OCI-LY3 (cell line): ENCODE measurements at regions not wholly inside any gene's neighbourhood (a gene's known extent, or its start where the extent isn't known, plus 50 kb on each side); places are given as distances from the start of the nearest gene placed in this dataset.

Experiments
- H2AFZ ChIP-seq: fragments of 200-600, 300-600 bp; shearing (Covaris generic); 2 replicates; pipeline ENCODE4 v1.6.0; 2014; ENCODE audit warnings: antibody characterized with exemption, low read depth, low read length
- H3K27ac ChIP-seq: fragments of 200-600, 300-600 bp; sonication (generic); 2 replicates; pipeline ENCODE4 v1.5.1; 2014; ENCODE audit warnings: mild to moderate bottlenecking, low read length, moderate library complexity, mixed read lengths
- H3K27me3 ChIP-seq: fragments of 200-600, 300-600 bp; sonication (generic); 2 replicates; pipeline ENCODE4 v1.6.1; 2014; ENCODE audit warnings: low read depth, low read length, mixed read lengths
- H3K36me3 ChIP-seq: fragments of 200-600, 300-600 bp; sonication (generic); replicated peaks from 2 replicates; pipeline ENCODE3; 2014; ENCODE audit warnings: low read depth, low read length, mixed read lengths
- H3K4me1 ChIP-seq: fragments of 300-600, 200-600 bp; sonication (generic); 2 replicates; pipeline ENCODE4 v1.6.1; 2014; ENCODE audit warnings: low read length, mixed read lengths
- H3K4me2 ChIP-seq: fragments of 200-600, 300-600 bp; sonication (generic); 2 replicates; pipeline ENCODE4 v1.6.1; 2014; ENCODE audit warnings: low read length, mixed read lengths
- H3K4me3 ChIP-seq: fragments of 300-600, 200-600 bp; sonication (generic); 2 replicates; pipeline ENCODE4 v1.5.1; 2014; ENCODE audit warnings: antibody characterized with exemption, mild to moderate bottlenecking, low read length, moderate library complexity
- H3K79me2 ChIP-seq: fragments of 300-600, 200-600 bp; shearing (Covaris generic); 2 replicates; pipeline ENCODE4 v1.6.1; 2014; ENCODE audit warnings: mild to moderate bottlenecking, low read length, mixed read lengths
- H3K9ac ChIP-seq: fragments of 300-600, 200-600 bp; shearing (Covaris generic); 2 replicates; pipeline ENCODE4 v1.6.0; 2014; ENCODE audit warnings: mild to moderate bottlenecking, low read length, moderate library complexity
- H3K9me3 ChIP-seq: fragments of 200-600, 300-600 bp; shearing (Covaris generic); 2 replicates; pipeline ENCODE4 v1.6.1; 2014; ENCODE audit warnings: low read length, mixed read lengths; ENCODE audit not compliant: insufficient read depth
- H4K20me1 ChIP-seq: fragments of 200-600, 300-600 bp; sonication (generic); 2 replicates; pipeline ENCODE4 v1.6.1; 2016; ENCODE audit warnings: low read length, mixed read lengths; ENCODE audit not compliant: insufficient read depth
- CTCF ChIP-seq: fragments of 200-600, 300-600 bp; sonication (generic); IDR thresholded peaks from 2 replicates; pipeline ENCODE4 v1.5.1; 2014; ENCODE audit warnings: antibody characterized with exemption, low read length, low read depth
- EZH2phosphoT487 ChIP-seq: fragments of 200-600 bp; shearing (Covaris generic); IDR thresholded peaks from 2 replicates; pipeline ENCODE4 v1.6.1; 2018; ENCODE audit warnings: antibody characterized with exemption, mixed run types, low read depth

GRCh38 chr10:124303662-124304418 is 114.9 kb downstream of the OAT start:
- no peaks in the 10 kb centered on the region for H3K36me3 ChIP-seq

GRCh38 chr10:124302951-124303505 is 115.7 kb downstream of the OAT start:
- no peaks in the 10 kb centered on the region for H3K27me3 ChIP-seq
- H2AFZ ChIP-seq: no peak overlapping the region
- no peak overlapping the region for H3K4me3 ChIP-seq
- no peak overlapping the region for H3K9ac ChIP-seq
- no peaks in the 10 kb centered on the region for H4K20me1 ChIP-seq
- H3K79me2 ChIP-seq: no peaks in the 10 kb centered on the region
- peaks cover 4% of the 10 kb centered on the region for H3K4me1 ChIP-seq
- H3K36me3 ChIP-seq: no peaks in the 10 kb centered on the region
- H3K9me3 ChIP-seq: no peaks in the 10 kb centered on the region
- H3K4me2 ChIP-seq: no peak overlapping the region
- H3K27ac ChIP-seq: no peak overlapping the region
- TF ChIP-seq EZH2phosphoT487 (no peak), CTCF (no peak)

More at GRCh38 chr10:124303662-124304418, 114.9 kb downstream of the OAT start:
- Histone ChIP-seq H3K27me3 (no peaks in the 10 kb centered on the region), H3K4me3 (no peak overlapping the region), H4K20me1 (no peaks in the 10 kb centered on the region), H3K4me2 (no peak overlapping the region), H3K4me1 (peaks cover 4% of the 10 kb centered on the region), H2AFZ (no peak overlapping the region), H3K9ac (no peak overlapping the region), H3K9me3 (no peaks in the 10 kb centered on the region), H3K27ac (no peak overlapping the region), H3K79me2 (no peaks in the 10 kb centered on the region)
- TF ChIP-seq CTCF: no peak
- no peak for TF ChIP-seq EZH2phosphoT487

DNA sequence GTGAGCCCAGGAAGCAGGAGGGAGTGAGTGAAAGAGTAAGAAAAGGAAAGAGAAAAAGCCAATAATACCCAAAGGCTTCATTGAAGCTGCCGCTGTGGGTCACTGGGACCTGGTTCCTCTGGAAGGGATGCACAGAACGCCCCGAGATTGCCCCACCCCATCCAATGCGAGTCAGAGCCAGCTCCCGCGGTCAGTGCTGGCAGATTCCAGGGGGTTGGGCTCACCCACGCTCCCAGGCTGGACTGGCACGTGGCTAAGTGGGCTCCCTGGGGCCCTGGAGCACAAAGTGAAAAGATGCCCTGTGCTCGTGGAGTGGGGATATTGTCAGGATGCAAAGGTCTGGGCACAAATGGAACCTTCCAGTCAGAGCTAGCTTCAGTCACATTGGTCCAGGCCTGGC is 117.0 kb downstream of the OAT start:
- no peak for TF ChIP-seq CTCF
- no peak for TF ChIP-seq EZH2phosphoT487
- no peaks in the 10 kb centered on the region for H3K27me3 ChIP-seq
- H3K4me1 ChIP-seq: no peaks in the 10 kb centered on the region
- no peak overlapping the region for H3K27ac ChIP-seq
- no peak overlapping the region for H2AFZ ChIP-seq
- H4K20me1 ChIP-seq: no peaks in the 10 kb centered on the region
- no peaks in the 10 kb centered on the region for H3K36me3 ChIP-seq
- no peak overlapping the region for H3K9ac ChIP-seq
- no peak overlapping the region for H3K4me3 ChIP-seq
- no peaks in the 10 kb centered on the region for H3K79me2 ChIP-seq
- H3K9me3 ChIP-seq: no peaks in the 10 kb centered on the region
- H3K4me2 ChIP-seq: no peak overlapping the region

GRCh38 chr10:124300735-124301134 is 118.0 kb downstream of the OAT start:
- H3K27ac ChIP-seq: no peak overlapping the region
- no peak overlapping the region for H3K4me3 ChIP-seq
- H4K20me1 ChIP-seq: no peaks in the 10 kb centered on the region
- H3K9ac ChIP-seq: no peak overlapping the region
- H3K27me3 ChIP-seq: no peaks in the 10 kb centered on the region
- no peaks in the 10 kb centered on the region for H3K36me3 ChIP-seq
- H3K4me1 ChIP-seq: no peaks in the 10 kb centered on the region
- H3K79me2 ChIP-seq: no peaks in the 10 kb centered on the region
- TF ChIP-seq EZH2phosphoT487 (no peak), CTCF (no peak)
- H2AFZ ChIP-seq: no peak overlapping the region
- no peak overlapping the region for H3K4me2 ChIP-seq
- H3K9me3 ChIP-seq: no peaks in the 10 kb centered on the region
